Sigmoid colon (tissue), 3 donors: ENCODE measurements at regions not wholly inside any gene's neighbourhood (a gene's known extent, or its start where the extent isn't known, plus 50 kb on each side); places are given as distances from the start of the nearest gene placed in this dataset.

Source experiments
- CTCF ChIP-seq, 4 experiments: fragments of 450-650 bp in 3 of 4; fragments of 200-600 bp in 1 of 4; IDR thresholded peaks; one replicate each; pipeline ENCODE4 v1.5.1; 2016 to 2019; ENCODE audit warnings: antibody characterized with exemption in 4 of 4, mild to moderate bottlenecking in 3 of 4, moderate library complexity in 2 of 4
- POLR2A ChIP-seq, 2 donors: fragments of 450-650 bp; IDR thresholded peaks; one replicate each; pipeline ENCODE4 v1.6.1; 2016; ENCODE audit warnings: antibody characterized with exemption in 2 of 2, mild to moderate bottlenecking in 2 of 2, moderate library complexity in 2 of 2

GRCh38 chr12:59234391-59234790 is 314.1 kb upstream of the LRIG3 start:
- TF ChIP-seq CTCF (IDR thresholded peaks at IDR 0.05), result no peak
- no peak for TF ChIP-seq POLR2A (IDR thresholded peaks at IDR 0.05)
